ENCODE measurements at regions not wholly inside any gene's neighbourhood (a gene's known extent, or its start where the extent isn't known, plus 50 kb on each side); places are given as distances from the start of the nearest gene placed in this dataset.

DNA sequence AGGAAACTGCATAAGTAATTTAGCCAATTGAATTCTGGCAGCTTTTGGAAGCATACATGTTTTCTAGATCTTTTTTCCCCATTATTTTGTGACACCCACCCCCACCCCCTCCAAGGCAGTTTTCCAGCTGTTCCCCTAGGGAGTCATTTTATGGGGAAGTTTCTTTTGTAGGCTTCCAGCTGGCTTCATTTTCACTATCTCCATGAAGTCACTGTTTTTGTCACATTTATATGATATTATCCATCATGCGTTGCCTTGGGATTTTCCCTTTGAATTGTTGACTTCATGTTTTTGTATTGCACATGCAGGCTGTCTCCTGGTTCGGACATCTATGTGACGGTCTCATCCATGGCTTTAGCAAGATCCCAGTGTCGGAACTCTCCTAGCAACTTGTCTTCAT is 233.6 kb upstream of the RGS6 start:
- no peaks in the 10 kb centered on the region for H3K36me3 ChIP-seq (ENCODE audit: insufficient read depth)
- TF ChIP-seq EZH2phosphoT487 (IDR thresholded peaks at IDR 0.05; ENCODE audit: unreplicated experiment) (no peak), JUNB (IDR thresholded peaks at IDR 0.05; ENCODE audit: unreplicated experiment) (no peak)
- TF ChIP-seq, protein P1, sequence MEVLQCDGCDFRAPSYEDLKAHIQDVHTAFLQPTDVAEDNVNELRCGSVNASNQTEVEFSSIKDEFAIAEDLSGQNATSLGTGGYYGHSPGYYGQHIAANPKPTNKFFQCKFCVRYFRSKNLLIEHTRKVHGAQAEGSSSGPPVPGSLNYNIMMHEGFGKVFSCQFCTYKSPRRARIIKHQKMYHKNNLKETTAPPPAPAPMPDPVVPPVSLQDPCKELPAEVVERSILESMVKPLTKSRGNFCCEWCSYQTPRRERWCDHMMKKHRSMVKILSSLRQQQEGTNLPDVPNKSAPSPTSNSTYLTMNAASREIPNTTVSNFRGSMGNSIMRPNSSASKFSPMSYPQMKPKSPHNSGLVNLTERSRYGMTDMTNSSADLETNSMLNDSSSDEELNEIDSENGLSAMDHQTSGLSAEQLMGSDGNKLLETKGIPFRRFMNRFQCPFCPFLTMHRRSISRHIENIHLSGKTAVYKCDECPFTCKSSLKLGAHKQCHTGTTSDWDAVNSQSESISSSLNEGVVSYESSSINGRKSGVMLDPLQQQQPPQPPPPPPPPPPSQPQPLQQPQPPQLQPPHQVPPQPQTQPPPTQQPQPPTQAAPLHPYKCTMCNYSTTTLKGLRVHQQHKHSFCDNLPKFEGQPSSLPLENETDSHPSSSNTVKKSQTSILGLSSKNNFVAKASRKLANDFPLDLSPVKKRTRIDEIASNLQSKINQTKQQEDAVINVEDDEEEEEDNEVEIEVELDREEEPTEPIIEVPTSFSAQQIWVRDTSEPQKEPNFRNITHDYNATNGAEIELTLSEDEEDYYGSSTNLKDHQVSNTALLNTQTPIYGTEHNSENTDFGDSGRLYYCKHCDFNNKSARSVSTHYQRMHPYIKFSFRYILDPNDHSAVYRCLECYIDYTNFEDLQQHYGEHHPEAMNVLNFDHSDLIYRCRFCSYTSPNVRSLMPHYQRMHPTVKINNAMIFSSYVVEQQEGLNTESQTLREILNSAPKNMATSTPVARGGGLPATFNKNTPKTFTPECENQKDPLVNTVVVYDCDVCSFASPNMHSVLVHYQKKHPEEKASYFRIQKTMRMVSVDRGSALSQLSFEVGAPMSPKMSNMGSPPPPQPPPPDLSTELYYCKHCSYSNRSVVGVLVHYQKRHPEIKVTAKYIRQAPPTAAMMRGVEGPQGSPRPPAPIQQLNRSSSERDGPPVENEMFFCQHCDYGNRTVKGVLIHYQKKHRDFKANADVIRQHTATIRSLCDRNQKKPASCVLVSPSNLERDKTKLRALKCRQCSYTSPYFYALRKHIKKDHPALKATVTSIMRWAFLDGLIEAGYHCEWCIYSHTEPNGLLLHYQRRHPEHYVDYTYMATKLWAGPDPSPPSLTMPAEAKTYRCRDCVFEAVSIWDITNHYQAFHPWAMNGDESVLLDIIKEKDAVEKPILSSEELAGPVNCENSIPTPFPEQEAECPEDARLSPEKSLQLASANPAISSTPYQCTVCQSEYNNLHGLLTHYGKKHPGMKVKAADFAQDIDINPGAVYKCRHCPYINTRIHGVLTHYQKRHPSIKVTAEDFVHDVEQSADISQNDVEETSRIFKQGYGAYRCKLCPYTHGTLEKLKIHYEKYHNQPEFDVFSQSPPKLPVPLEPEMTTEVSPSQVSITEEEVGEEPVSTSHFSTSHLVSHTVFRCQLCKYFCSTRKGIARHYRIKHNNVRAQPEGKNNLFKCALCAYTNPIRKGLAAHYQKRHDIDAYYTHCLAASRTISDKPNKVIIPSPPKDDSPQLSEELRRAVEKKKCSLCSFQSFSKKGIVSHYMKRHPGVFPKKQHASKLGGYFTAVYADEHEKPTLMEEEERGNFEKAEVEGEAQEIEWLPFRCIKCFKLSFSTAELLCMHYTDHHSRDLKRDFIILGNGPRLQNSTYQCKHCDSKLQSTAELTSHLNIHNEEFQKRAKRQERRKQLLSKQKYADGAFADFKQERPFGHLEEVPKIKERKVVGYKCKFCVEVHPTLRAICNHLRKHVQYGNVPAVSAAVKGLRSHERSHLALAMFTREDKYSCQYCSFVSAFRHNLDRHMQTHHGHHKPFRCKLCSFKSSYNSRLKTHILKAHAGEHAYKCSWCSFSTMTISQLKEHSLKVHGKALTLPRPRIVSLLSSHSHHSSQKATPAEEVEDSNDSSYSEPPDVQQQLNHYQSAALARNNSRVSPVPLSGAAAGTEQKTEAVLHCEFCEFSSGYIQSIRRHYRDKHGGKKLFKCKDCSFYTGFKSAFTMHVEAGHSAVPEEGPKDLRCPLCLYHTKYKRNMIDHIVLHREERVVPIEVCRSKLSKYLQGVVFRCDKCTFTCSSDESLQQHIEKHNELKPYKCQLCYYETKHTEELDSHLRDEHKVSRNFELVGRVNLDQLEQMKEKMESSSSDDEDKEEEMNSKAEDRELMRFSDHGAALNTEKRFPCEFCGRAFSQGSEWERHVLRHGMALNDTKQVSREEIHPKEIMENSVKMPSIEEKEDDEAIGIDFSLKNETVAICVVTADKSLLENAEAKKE (CRISPR knock-in tag; IDR thresholded peaks at IDR 0.05), result no peak
- H3K27ac ChIP-seq (ENCODE audit: low read depth), result no peak overlapping the region
- H4K20me1 ChIP-seq (replicated peaks; ENCODE audit: insufficient read depth), result 0 out of 2 replicates have a peak, but pooled peaks cover 4% of the 10 kb centered on the region
- no peak overlapping the region for H3K4me2 ChIP-seq
- Mint-ChIP-seq H3K4me1 (peaks cover 8% of the 10 kb centered on the region; the same call in 2 of the 3 replicates), H3K4me3 (no peak overlapping the region), H3K9me3 (no peaks in the 10 kb centered on the region), H3K27me3 (ENCODE audit: insufficient read depth, low read depth, poor library complexity) (no peaks in the 10 kb centered on the region), H3K36me3 (ENCODE audit: low read depth) (peaks cover 15% of the 10 kb centered on the region), H3K27ac (no peak overlapping the region)
- ATAC-seq, result no peak
- no peaks in the 10 kb centered on the region for H3F3A ChIP-seq (replicated peaks; ENCODE audit: low read depth)
- H3K9me2 ChIP-seq (ENCODE audit: insufficient read depth), result no peaks in the 10 kb centered on the region
- H3K27me3 ChIP-seq (ENCODE audit: insufficient read depth), result no peaks in the 10 kb centered on the region
- peaks cover 7% of the 10 kb centered on the region; the same call in 1 of the 2 replicates for H3K4me1 ChIP-seq (ENCODE audit: insufficient read depth)
- no peak for DNase-seq (ENCODE audit: low spot score)
- H2AFZ ChIP-seq, result no peak overlapping the region
- H3K4me3 ChIP-seq, result no peak overlapping the region
- H3K79me2 ChIP-seq (replicated peaks; ENCODE audit: insufficient read depth), result no peaks in the 10 kb centered on the region

DNA sequence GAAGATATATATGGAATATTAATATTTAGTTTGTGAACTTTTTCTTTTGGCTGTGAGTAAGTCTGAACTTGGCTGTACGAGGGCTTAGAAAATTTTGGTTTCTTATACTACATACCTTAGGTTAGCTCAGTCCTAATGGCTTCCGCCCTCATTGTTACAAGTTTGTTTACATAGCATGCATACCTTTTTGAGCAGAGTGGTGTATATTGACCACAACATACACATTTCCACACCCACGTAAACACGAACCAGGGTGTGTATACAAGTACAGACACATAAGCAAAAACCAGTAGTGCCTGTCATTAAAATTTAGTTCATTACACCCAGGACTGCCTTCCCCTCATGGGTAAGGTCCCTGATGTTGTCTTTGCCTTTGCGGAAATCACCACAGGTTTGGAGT is 230.2 kb upstream of the RGS6 start:
- ATAC-seq, result no peak
- Histone ChIP-seq H3K27me3 (ENCODE audit: insufficient read depth) (no peaks in the 10 kb centered on the region), H3K27ac (ENCODE audit: low read depth) (no peak overlapping the region), H3K79me2 (replicated peaks; ENCODE audit: insufficient read depth) (no peaks in the 10 kb centered on the region), H2AFZ (no peak overlapping the region), H3K4me3 (no peak overlapping the region), H3F3A (replicated peaks; ENCODE audit: low read depth) (no peaks in the 10 kb centered on the region), H3K36me3 (ENCODE audit: insufficient read depth) (no peaks in the 10 kb centered on the region), H3K4me1 (ENCODE audit: insufficient read depth) (no peaks in the 10 kb centered on the region; the same call in 1 of the 2 replicates), H3K9me2 (ENCODE audit: insufficient read depth) (no peaks in the 10 kb centered on the region), H3K4me2 (no peak overlapping the region), H4K20me1 (replicated peaks; ENCODE audit: insufficient read depth) (no peaks in the 10 kb centered on the region)
- Mint-ChIP-seq H3K27me3 (ENCODE audit: insufficient read depth, low read depth, poor library complexity) (peaks cover 2% of the 10 kb centered on the region), H3K4me1 (no peaks in the 10 kb centered on the region; the same call in 2 of the 3 replicates), H3K9me3 (no peaks in the 10 kb centered on the region), H3K4me3 (no peak overlapping the region), H3K27ac (no peak overlapping the region), H3K36me3 (ENCODE audit: low read depth) (peaks cover 17% of the 10 kb centered on the region)
- DNase-seq (ENCODE audit: low spot score), result no peak
- TF ChIP-seq, protein P1 (CRISPR knock-in tag; IDR thresholded peaks at IDR 0.05), result no peak
- TF ChIP-seq NANOG (IDR thresholded peaks at IDR 0.05; ENCODE audit: borderline replicate concordance) (no peak), EZH2 (IDR thresholded peaks at IDR 0.05; ENCODE audit: low read depth, unreplicated experiment) (no peak), STAT1 (IDR thresholded peaks at IDR 0.05; ENCODE audit: unreplicated experiment) (no peak), CREB1 (CRISPR knock-in tag; IDR thresholded peaks at IDR 0.05; ENCODE audit: low read depth) (no peak), JUNB (IDR thresholded peaks at IDR 0.05; ENCODE audit: unreplicated experiment) (no peak), EZH2phosphoT487 (IDR thresholded peaks at IDR 0.05; ENCODE audit: unreplicated experiment) (no peak)

All from GM23338 (cell line).